GM12864 (cell line): ENCODE measurements at regions not wholly inside any gene's neighbourhood (a gene's known extent, or its start where the extent isn't known, plus 50 kb on each side); places are given as distances from the start of the nearest gene placed in this dataset.

Experiments
- DNase-seq: peaks from one replicate; pipeline ENCODE4 v3.0.0-alpha.2; 2011; ENCODE audit warnings: low read depth
- H3K4me3 ChIP-seq: 2 replicates; pipeline ENCODE4 v1.5.1; 2011; ENCODE audit warnings: mild to moderate bottlenecking, low read depth, low read length, control low read depth
- CTCF ChIP-seq: IDR thresholded peaks from 2 replicates; pipeline ENCODE4 v1.5.1; 2011; ENCODE audit warnings: low read depth, mild to moderate bottlenecking, moderate library complexity, low read length, control low read depth, inconsistent platforms; ENCODE audit errors: missing control alignments

- H3K4me3 ChIP-seq: no peak overlapping the region
- no peak for DNase-seq
- TF ChIP-seq CTCF: no peak
These were observed 63.6 kb upstream of the PPARA start for GRCh38 chr22:46086577-46087335.

- no peak overlapping the region for H3K4me3 ChIP-seq
- DNase-seq: no peak
- no peak for TF ChIP-seq CTCF
These were observed 63.0 kb upstream of the PPARA start for GRCh38 chr22:46087336-46087690.

- TF ChIP-seq CTCF: no peak
- no peak for DNase-seq
- H3K4me3 ChIP-seq: no peak overlapping the region
These were observed 62.5 kb upstream of the PPARA start for GRCh38 chr22:46087816-46088277.

- H3K4me3 ChIP-seq: no peak overlapping the region
- DNase-seq: no peak
- no peak for TF ChIP-seq CTCF
These were observed 61.6 kb upstream of the PPARA start for GRCh38 chr22:46088541-46089311.

DNA sequence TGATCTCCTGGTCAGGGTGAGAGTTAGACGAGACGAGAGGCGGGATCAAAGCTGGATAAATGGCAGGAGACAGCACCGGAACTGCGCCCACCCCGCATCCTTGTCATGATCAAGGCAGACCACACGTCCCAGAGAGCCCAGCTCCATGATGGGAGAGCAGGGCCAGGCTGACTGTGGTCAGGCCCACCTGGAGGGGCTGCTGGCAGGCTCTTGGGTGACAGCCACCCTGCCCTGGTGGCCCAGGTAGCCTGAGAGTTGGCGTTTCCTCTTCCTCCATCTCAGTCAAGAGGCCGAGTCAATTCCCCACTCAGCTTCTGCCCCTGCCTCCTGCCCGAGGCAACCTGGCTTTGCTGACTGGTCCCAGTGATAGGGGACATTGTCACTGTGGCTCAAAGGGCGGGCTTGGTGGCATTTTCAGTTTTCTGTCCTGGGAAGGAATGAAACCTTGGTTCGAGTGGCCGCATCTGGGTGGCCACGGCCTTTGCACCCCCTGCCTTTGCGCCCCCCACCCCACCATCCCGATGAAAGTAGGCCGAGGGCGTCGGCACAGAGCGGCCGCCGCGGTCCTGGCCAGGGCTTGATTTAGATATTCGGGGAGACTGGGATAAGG, 60.8 kb upstream of the PPARA start:
- H3K4me3 ChIP-seq: no peak overlapping the region
- DNase-seq: no peak
- no peak for TF ChIP-seq CTCF

DNA sequence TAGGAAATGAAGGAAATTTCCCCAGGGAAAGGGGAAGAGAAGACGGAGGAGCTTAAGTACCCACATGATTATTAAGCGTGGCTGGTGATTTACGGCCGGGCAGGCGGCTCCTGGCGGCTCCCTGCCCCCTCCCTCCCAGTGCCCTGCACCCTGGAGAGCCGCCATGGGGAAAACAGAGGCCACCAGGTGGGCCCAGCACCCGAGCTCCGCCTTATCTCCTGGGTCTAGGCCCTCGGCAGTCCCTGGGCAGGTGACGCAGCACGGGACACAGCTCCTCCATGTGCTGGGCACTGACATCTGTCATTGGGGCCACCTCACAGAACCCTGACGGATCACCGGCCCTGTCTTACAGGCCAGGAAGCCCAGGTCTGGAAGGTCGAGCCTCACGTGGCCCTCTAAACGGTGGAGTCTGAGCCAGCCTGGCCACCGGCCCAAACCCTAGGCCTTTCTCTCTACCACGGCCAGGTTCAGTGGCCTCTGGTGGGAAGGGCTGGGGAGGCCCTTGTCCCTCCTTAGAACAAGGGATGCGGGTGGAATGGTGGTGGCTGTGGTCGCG, 60.2 kb upstream of the PPARA start:
- no peak for DNase-seq
- no peak for TF ChIP-seq CTCF
- H3K4me3 ChIP-seq: no peak overlapping the region
